ENCODE measurements at regions not wholly inside any gene's neighbourhood (a gene's known extent, or its start where the extent isn't known, plus 50 kb on each side); places are given as distances from the start of the nearest gene placed in this dataset.

- intact Hi-C loops (cut with micrococcal nuclease) = no loop called here
- ChIA-PET POLR2A (no interaction called here), CTCF (no interaction called here)
- H3K4me1 Mint-ChIP-seq = peaks cover 22% of the 10 kb centered on the region
- H3K4me3 Mint-ChIP-seq = no peak overlapping the region
- no peaks in the 10 kb centered on the region for H3K9me3 Mint-ChIP-seq
- H3K27me3 Mint-ChIP-seq = no peaks in the 10 kb centered on the region
- H3K27ac Mint-ChIP-seq = no peak overlapping the region
- no peak for ATAC-seq (ENCODE audit: low read depth)
- no peak for DNase-seq
- H3K36me3 Mint-ChIP-seq (ENCODE audit: low read depth) = no peaks in the 10 kb centered on the region
- TF ChIP-seq CTCF (IDR thresholded peaks at IDR 0.05) = no peak
Observed at GRCh38 chr9:89711866-89712265, 107.1 kb downstream of the GADD45G start.

GRCh38 chr9:89712283-89712682, 107.5 kb downstream of the GADD45G start:
- ATAC-seq (ENCODE audit: low read depth) = no peak
- POLR2A ChIA-PET = no interaction called here
- Mint-ChIP-seq H3K27me3 (no peaks in the 10 kb centered on the region), H3K4me1 (peaks cover 22% of the 10 kb centered on the region), H3K9me3 (no peaks in the 10 kb centered on the region), H3K36me3 (ENCODE audit: low read depth) (no peaks in the 10 kb centered on the region), H3K27ac (no peak overlapping the region), H3K4me3 (no peak overlapping the region)
- no peak for TF ChIP-seq CTCF (IDR thresholded peaks at IDR 0.05)
- no peak for DNase-seq
- CTCF ChIA-PET = no interaction called here
- intact Hi-C loops (cut with micrococcal nuclease) = no loop called here

- ATAC-seq (ENCODE audit: low read depth) = no peak
- Mint-ChIP-seq H3K4me3 (no peak overlapping the region), H3K27ac (no peak overlapping the region), H3K36me3 (ENCODE audit: low read depth) (no peaks in the 10 kb centered on the region), H3K4me1 (peaks cover 22% of the 10 kb centered on the region), H3K9me3 (no peaks in the 10 kb centered on the region), H3K27me3 (no peaks in the 10 kb centered on the region)
- intact Hi-C loops (cut with micrococcal nuclease) = no loop called here
- POLR2A ChIA-PET = no interaction called here
- no peak for DNase-seq
- CTCF ChIA-PET = no interaction called here
- TF ChIP-seq CTCF (IDR thresholded peaks at IDR 0.05) = no peak
Observed at GRCh38 chr9:89714321-89714720, 109.5 kb downstream of the GADD45G start.

- H3K27ac Mint-ChIP-seq = no peak overlapping the region
- no peaks in the 10 kb centered on the region for H3K9me3 Mint-ChIP-seq
- ChIA-PET CTCF (no interaction called here), POLR2A (interaction anchor here (0.9 kb wide), 1 partner anchor 51 kb away, joined by 3 read pairs; no protein-coding TSS in a partner anchor)
- intact Hi-C loops (cut with micrococcal nuclease) = no loop called here
- no peaks in the 10 kb centered on the region for H3K27me3 Mint-ChIP-seq
- H3K4me1 Mint-ChIP-seq = peaks cover 21% of the 10 kb centered on the region
- H3K36me3 Mint-ChIP-seq (ENCODE audit: low read depth) = no peaks in the 10 kb centered on the region
- H3K4me3 Mint-ChIP-seq = no peak overlapping the region
- no peak for TF ChIP-seq CTCF (IDR thresholded peaks at IDR 0.05)
- ATAC-seq (ENCODE audit: low read depth) (no peak), DNase-seq (no peak)
Observed at GRCh38 chr9:89715318-89715858, 110.6 kb downstream of the GADD45G start.

- ATAC-seq (ENCODE audit: low read depth) (no peak), DNase-seq (no peak)
- Mint-ChIP-seq H3K4me3 (no peak overlapping the region), H3K27me3 (no peaks in the 10 kb centered on the region), H3K9me3 (no peaks in the 10 kb centered on the region), H3K36me3 (ENCODE audit: low read depth) (no peaks in the 10 kb centered on the region), H3K4me1 (peaks cover 17% of the 10 kb centered on the region), H3K27ac (no peak overlapping the region)
- POLR2A ChIA-PET = interaction anchor here (0.9 kb wide), 1 partner anchor 50 kb away, joined by 3 read pairs; no protein-coding TSS in a partner anchor
- CTCF ChIA-PET = no interaction called here
- TF ChIP-seq CTCF (IDR thresholded peaks at IDR 0.05) = no peak
- intact Hi-C loops (cut with micrococcal nuclease) = no loop called here
Observed at GRCh38 chr9:89715881-89716280, 111.1 kb downstream of the GADD45G start.

All from activated B cell treated with CpG ODN at 0.5 μM for 24 hours (primary cell).